HAP-1 (cell line): ENCODE measurements at regions not wholly inside any gene's neighbourhood (a gene's known extent, or its start where the extent isn't known, plus 50 kb on each side); places are given as distances from the start of the nearest gene placed in this dataset.
A peak's percentile ranks its signal among the peaks of the same experiment; 100 is the strongest.

Experiments
- DNase-seq, 2 experiments: peaks; one replicate each; pipeline ENCODE4 v3.0.0-alpha.2; 2016 to 2020; ENCODE audit warnings: low spot score in 2 of 2
- H3K27me3 ChIP-seq: fragments of 250-450 bp; sonication (Bioruptor Pico); 2 replicates; pipeline ENCODE4 v1.5.1; 2020; ENCODE audit warnings: low read depth, mild to moderate bottlenecking, moderate library complexity
- H3K36me3 ChIP-seq: fragments of 250-450 bp; sonication (Bioruptor Pico); replicated peaks from 2 replicates; pipeline ENCODE4 v1.5.1; 2020; ENCODE audit warnings: mild to moderate bottlenecking
- H3K4me1 ChIP-seq: fragments of 250-450 bp; sonication (Bioruptor Pico); 2 replicates; pipeline ENCODE4 v1.5.1; 2020; ENCODE audit warnings: mild to moderate bottlenecking
- H3K4me3 ChIP-seq: fragments of 250-450 bp; sonication (Bioruptor Pico); 2 replicates; pipeline ENCODE4 v1.5.1; 2020; ENCODE audit warnings: mild to moderate bottlenecking, moderate library complexity
- H3K9me3 ChIP-seq: fragments of 250-450 bp; sonication (Bioruptor Pico); 2 replicates; pipeline ENCODE4 v1.5.1; 2020; ENCODE audit warnings: mild to moderate bottlenecking, moderate library complexity
- in situ Hi-C: fragments of 300-500 bp; cut with MboI; formaldehyde crosslinking; loops from 3 replicates; pipeline ENCODE4 v1.14.3; 2020; ENCODE audit warnings: low sequenced_read_pairs, inconsistent platforms, mixed read lengths

DNA sequence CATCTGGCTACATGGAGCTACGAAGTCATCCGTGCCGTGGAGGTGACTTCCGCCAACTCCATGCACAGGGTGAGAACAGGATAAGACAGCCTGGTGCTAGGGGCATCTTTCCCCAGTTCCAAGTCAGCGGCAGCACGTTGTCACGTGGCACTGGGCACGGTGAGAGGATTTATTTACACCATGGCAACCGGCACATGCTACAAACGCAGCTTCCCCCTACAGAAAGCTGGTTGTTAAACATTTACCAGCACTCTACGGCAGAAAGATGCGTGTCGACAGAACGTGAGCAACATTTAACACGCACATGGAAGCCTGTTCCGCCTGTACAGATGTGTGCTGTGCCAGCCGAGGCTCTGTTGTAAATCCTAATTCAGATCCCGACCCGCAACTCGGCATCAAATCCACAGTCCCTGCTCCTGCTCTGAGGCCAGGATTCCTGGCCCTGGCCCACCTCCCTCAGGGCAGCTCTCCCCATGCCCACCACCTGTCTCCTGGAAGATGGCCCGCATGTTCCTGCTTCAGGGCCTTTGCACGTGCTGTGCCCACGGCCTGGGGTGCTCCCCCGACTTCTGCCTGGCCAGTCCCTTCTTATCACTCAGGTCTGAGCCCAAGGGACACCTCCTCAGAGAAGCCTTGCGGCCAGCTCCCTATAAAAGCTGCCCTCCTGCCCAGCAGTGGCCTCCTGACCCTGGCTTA is 114.1 kb downstream of the RFLNA start:
- in situ Hi-C loops = no loop called here
- no peak for DNase-seq
- Histone ChIP-seq H3K9me3 (no peaks in the 10 kb centered on the region), H3K4me3 (no peak overlapping the region), H3K27me3 (no peaks in the 10 kb centered on the region), H3K4me1 (no peaks in the 10 kb centered on the region), H3K36me3 (peaks cover 2% of the 10 kb centered on the region; the same call in 1 of the 2 replicates)

- Histone ChIP-seq H3K27me3 (no peaks in the 10 kb centered on the region), H3K36me3 (peaks cover 2% of the 10 kb centered on the region; the same call in 1 of the 2 replicates), H3K9me3 (no peaks in the 10 kb centered on the region), H3K4me1 (no peaks in the 10 kb centered on the region), H3K4me3 (no peak overlapping the region)
- in situ Hi-C loops = no loop called here
- no peak for DNase-seq
Observed at GRCh38 chr12:124407074-124407473, 112.2 kb downstream of the RFLNA start.

GRCh38 chr12:124406043-124406442 is 111.2 kb downstream of the RFLNA start:
- Histone ChIP-seq H3K4me3 (no peak overlapping the region), H3K9me3 (no peaks in the 10 kb centered on the region), H3K27me3 (no peaks in the 10 kb centered on the region), H3K4me1 (no peaks in the 10 kb centered on the region), H3K36me3 (peaks cover 2% of the 10 kb centered on the region; the same call in 1 of the 2 replicates)
- DNase-seq = no peak
- in situ Hi-C loops = no loop called here

DNA sequence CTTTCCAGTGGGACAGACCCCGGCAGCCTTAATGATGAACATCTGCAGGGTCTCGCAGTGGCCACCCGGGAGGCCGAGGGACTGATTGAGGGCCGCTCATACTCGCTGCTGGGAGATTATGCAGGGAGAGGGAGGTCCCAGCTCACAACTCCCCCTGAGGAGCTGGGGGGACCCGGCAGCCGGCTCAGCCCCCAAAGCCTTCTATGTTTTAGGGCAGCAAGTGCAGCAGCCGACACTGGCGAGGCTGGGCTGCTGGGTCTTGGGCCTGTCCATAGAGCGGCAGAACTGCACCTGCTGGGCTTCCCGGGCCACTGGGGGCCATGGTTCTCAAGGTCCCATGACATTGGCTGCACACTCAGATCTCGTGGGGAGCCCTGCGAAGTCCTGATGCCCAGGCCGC is 110.7 kb downstream of the RFLNA start:
- Histone ChIP-seq H3K4me1 (no peaks in the 10 kb centered on the region), H3K36me3 (peaks cover 2% of the 10 kb centered on the region; the same call in 1 of the 2 replicates)
- in situ Hi-C loops = no loop called here

DNA sequence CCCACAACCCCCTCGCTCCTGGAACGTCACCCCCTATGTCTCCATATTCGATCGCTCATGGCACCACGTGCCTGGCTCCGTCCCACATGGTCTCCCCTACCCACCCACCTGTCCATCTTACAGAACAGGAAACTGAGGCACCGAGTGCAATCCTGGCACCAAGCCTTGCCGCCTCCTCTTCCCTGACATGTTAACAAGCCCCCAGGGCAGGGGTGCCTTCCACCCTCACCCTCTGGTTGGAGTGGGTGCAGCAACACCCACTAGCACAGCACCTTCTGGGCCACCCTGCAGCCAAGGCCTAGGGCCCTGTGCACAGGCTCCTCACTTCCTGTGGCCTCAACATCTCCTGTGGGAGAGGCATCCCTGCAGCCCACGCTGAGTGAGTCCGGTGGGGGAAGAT is 110.3 kb downstream of the RFLNA start:
- no peaks in the 10 kb centered on the region for H3K9me3 ChIP-seq

More for the DNA sequence above, 110.7 kb downstream of the RFLNA start:
- no peak for DNase-seq
- no peaks in the 10 kb centered on the region for H3K9me3 ChIP-seq
- no peaks in the 10 kb centered on the region for H3K27me3 ChIP-seq
- H3K4me3 ChIP-seq = no peak overlapping the region

GRCh38 chr12:124404162-124404784 is 109.4 kb downstream of the RFLNA start:
- DNase-seq = no peak
- Histone ChIP-seq H3K4me1 (no peaks in the 10 kb centered on the region), H3K36me3 (peaks cover 11% of the 10 kb centered on the region), H3K4me3 (no peak overlapping the region), H3K9me3 (no peaks in the 10 kb centered on the region), H3K27me3 (no peaks in the 10 kb centered on the region)
- in situ Hi-C loops = no loop called here

More for the DNA sequence above, 110.3 kb downstream of the RFLNA start:
- no peak overlapping the region for H3K4me3 ChIP-seq
- H3K4me1 ChIP-seq = no peaks in the 10 kb centered on the region
- peaks cover 4% of the 10 kb centered on the region for H3K36me3 ChIP-seq
- no peaks in the 10 kb centered on the region for H3K27me3 ChIP-seq
- in situ Hi-C loops = no loop called here
- DNase-seq = no peak

DNA sequence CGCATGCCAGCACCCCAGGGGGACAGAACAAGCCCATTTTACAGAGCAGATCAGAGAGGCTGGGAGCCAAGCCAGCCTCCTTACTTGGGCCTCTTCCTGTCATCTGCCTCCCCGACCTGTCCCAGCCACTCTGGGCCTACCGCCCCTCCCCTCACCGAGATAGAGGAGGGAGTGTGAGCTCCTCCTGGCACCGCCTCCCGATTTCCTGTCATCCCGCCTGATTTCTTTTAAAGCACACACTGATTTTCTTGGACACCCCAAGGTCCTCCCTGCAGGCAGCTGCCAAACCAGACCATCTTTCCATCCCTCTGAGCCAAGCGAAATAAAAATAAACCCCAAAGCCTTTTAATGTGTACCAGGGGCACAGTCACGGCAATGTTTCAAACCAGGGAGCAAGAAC is 108.4 kb downstream of the RFLNA start:
- no peaks in the 10 kb centered on the region for H3K4me1 ChIP-seq
- in situ Hi-C loops = no loop called here
- no peak overlapping the region for H3K4me3 ChIP-seq
- H3K9me3 ChIP-seq = no peaks in the 10 kb centered on the region
- H3K27me3 ChIP-seq = no peaks in the 10 kb centered on the region
- DNase-seq = no peak
- H3K36me3 ChIP-seq = peaks cover 11% of the 10 kb centered on the region

- in situ Hi-C loops = no loop called here
- H3K9me3 ChIP-seq = no peaks in the 10 kb centered on the region
- H3K36me3 ChIP-seq = peaks cover 13% of the 10 kb centered on the region
- no peak for DNase-seq
- H3K4me1 ChIP-seq = no peaks in the 10 kb centered on the region
- H3K4me3 ChIP-seq = no peak overlapping the region
- no peaks in the 10 kb centered on the region for H3K27me3 ChIP-seq
Observed at GRCh38 chr12:124402248-124403066, 107.6 kb downstream of the RFLNA start.

DNA sequence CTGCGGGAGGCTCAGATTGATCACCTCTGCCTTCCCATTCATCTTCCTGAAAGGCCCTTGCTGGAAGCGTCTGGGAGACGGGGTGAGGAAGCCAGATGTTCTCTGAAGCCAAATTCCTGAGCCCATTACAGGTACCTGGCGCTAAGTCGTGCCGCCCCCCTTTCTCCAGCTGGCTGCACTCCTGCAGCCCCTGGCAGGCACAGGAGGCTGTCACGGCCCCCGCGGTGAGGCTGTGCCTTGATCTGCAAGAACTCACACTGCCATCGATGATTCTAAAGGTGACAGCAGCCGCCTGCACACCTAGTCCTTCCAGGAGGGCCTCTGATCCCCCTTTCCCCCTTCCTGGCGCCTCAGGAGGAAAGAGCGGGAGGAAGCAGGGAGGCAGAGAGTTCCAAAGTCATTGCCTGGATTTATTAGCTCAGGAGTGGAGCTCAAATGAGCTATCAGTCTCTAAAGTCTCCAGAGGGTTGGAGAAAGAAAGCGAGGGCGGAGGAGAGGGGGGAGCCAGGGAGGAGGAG is 106.9 kb downstream of the RFLNA start:
- Histone ChIP-seq H3K36me3 (peaks cover 13% of the 10 kb centered on the region), H3K4me1 (no peaks in the 10 kb centered on the region)

DNA sequence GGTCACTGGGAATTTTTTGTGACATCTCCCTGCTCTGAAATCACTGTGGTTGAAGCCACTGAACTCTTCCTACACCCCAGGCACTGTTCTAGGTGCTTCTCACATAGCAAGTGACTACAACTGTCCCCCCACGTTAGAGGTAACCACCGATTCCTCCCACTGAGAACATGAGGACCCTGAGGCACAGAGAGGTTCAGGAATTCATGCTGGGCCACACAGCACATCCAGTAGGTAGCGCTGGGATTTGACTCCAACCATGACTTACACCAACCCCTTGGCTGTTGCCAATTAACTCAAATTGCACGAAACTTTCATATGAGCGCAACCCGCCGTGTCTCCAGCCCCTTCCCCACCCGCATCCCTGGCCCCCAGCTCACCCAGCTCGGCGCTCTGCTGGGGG is 105.2 kb downstream of the RFLNA start:
- H3K4me3 ChIP-seq = no peak overlapping the region
- no peak for DNase-seq
- no peaks in the 10 kb centered on the region for H3K4me1 ChIP-seq
- in situ Hi-C loops = no loop called here
- H3K36me3 ChIP-seq = peaks cover 20% of the 10 kb centered on the region
- H3K9me3 ChIP-seq = no peaks in the 10 kb centered on the region
- no peaks in the 10 kb centered on the region for H3K27me3 ChIP-seq

More for the DNA sequence above, 106.9 kb downstream of the RFLNA start:
- DNase-seq = no peak
- Histone ChIP-seq H3K9me3 (no peaks in the 10 kb centered on the region), H3K27me3 (no peaks in the 10 kb centered on the region), H3K4me3 (no peak overlapping the region)
- in situ Hi-C loops = no loop called here

- Histone ChIP-seq H3K36me3 (peaks cover 24% of the 10 kb centered on the region), H3K27me3 (no peaks in the 10 kb centered on the region), H3K4me1 (no peaks in the 10 kb centered on the region), H3K4me3 (no peak overlapping the region), H3K9me3 (no peaks in the 10 kb centered on the region)
- in situ Hi-C loops = no loop called here
- DNase-seq = peak in 1 of 2 experiments; percentile 70
Observed at GRCh38 chr12:124399622-124400021, 104.7 kb downstream of the RFLNA start.

GRCh38 chr12:124398578-124399227 is 103.8 kb downstream of the RFLNA start:
- Histone ChIP-seq H3K9me3 (no peaks in the 10 kb centered on the region), H3K36me3 (peaks cover 33% of the 10 kb centered on the region), H3K4me3 (no peak overlapping the region), H3K4me1 (no peaks in the 10 kb centered on the region), H3K27me3 (no peaks in the 10 kb centered on the region)
- DNase-seq = no peak
- in situ Hi-C loops = no loop called here

DNA sequence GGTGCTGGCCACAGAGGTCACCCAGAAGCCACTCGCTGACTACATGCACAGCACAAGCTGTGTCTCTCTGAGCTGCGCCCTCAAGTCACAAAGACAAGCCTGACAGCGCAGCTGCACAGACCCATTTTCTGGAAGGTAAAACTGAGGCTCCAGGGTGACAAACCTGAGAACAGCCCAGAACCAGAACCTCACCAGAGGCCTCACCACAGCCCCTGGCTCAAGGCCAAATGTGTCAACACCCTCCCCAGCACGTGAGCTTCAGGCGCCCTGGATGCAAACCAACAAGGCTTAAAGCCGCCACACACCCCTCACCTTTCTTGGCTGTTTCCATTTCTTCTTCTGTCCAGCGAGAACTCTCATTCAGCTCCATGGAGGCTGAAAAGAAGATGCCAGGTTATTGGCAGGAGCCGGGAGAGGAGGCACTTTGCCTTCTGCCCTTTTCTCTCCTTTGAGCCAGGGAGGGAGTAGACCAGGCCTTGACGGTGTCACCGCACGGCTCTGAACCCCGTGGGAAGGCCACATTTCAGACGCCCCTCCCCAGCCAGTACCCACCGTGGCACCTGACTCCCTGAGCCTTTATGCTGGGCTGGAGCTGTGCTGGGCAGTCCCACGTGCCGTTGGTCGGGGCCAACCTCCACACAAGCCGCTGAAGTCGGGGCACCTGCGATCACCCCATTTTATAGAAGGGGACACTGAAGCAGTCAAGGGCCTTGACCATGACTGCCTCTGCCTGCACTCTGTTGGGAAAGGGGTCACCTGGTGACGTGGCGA is 103.1 kb downstream of the RFLNA start:
- no peaks in the 10 kb centered on the region for H3K4me1 ChIP-seq
- peaks cover 38% of the 10 kb centered on the region for H3K36me3 ChIP-seq

More for the DNA sequence above, 103.1 kb downstream of the RFLNA start:
- no peak for DNase-seq
- Histone ChIP-seq H3K27me3 (no peaks in the 10 kb centered on the region), H3K9me3 (no peaks in the 10 kb centered on the region), H3K4me3 (no peak overlapping the region)
- in situ Hi-C loops = no loop called here
